ENCODE measurements at regions not wholly inside any gene's neighbourhood (a gene's known extent, or its start where the extent isn't known, plus 50 kb on each side); places are given as distances from the start of the nearest gene placed in this dataset.

DNA sequence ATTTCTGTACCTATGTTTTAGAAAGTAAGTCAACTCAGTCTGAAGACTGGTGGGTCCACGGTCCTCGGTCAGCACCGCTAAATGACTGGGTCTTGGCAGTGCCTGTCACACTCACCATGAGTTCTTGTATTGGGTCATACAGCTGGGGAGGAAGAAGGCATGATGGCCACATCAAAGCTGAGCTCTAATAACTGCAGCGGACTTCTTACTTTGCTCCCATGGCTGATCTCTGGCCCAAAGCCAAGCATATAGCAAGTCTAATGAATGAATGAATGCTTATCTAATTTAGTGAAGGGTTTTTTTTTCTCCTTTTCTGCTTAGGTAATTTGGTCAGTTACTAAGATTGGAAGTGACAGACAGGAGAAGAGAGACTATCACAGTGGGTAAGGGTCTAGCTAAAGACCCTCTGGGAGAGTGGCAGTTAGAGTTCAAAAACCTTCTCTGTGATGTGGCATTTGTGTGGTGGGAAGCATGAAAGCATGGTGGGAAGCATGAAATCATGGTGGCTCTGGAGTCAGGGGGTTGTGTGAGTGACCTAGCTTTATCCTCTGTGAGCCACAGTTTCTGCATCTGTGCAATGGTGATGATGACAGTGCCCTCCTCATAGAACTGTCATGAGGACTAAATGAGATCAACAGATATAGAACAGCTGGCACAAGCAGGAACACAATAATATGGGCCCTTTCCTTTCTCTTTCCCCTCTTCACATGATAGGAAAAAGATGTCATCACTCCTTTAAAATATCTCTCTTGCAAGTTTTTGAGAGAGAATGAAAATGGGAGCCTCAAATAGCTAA lies 78.9 kb upstream of the JAK1 start:
- Mint-ChIP-seq H3K4me3 (no peak overlapping the region), H3K27ac (no peak overlapping the region), H3K4me1 (peaks cover 41% of the 10 kb centered on the region), H3K27me3 (no peaks in the 10 kb centered on the region), H3K9me3 (no peaks in the 10 kb centered on the region), H3K36me3 (ENCODE audit: low read depth) (peaks cover 1% of the 10 kb centered on the region)
- no peak for DNase-seq
- ChIA-PET CTCF (interaction anchor here (0.6 kb wide), 1 partner anchor 527 kb away, joined by 7 read pairs; no protein-coding TSS in a partner anchor), POLR2A (interaction anchor here (0.6 kb wide), 1 partner anchor 76 kb away, joined by 3 read pairs; no protein-coding TSS in a partner anchor)

DNA sequence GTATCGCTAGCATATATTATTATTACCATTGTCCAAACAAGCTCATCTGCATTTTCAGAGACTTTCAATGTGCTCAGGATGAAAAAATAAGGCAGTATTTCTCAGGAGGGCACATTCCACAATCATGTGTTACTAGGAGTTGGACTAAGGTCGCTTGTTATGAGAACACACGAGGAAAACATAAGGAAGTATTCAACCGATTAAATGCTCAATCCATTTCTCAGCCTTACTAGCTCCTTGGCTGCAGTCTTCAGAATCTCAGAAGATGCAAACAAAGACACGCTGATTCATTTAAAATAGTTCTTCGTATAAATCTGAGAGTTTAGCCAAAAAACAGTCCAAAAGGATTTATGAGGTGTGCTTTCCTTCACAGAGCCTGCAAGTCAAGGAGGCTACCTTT lies 82.0 kb upstream of the JAK1 start:
- Mint-ChIP-seq H3K4me3 (no peak overlapping the region), H3K9me3 (no peaks in the 10 kb centered on the region), H3K4me1 (peaks cover 41% of the 10 kb centered on the region), H3K27me3 (no peaks in the 10 kb centered on the region), H3K36me3 (ENCODE audit: low read depth) (peaks cover 1% of the 10 kb centered on the region), H3K27ac (no peak overlapping the region)
- CTCF ChIA-PET = no interaction called here
- DNase-seq = no peak
- POLR2A ChIA-PET = no interaction called here

DNA sequence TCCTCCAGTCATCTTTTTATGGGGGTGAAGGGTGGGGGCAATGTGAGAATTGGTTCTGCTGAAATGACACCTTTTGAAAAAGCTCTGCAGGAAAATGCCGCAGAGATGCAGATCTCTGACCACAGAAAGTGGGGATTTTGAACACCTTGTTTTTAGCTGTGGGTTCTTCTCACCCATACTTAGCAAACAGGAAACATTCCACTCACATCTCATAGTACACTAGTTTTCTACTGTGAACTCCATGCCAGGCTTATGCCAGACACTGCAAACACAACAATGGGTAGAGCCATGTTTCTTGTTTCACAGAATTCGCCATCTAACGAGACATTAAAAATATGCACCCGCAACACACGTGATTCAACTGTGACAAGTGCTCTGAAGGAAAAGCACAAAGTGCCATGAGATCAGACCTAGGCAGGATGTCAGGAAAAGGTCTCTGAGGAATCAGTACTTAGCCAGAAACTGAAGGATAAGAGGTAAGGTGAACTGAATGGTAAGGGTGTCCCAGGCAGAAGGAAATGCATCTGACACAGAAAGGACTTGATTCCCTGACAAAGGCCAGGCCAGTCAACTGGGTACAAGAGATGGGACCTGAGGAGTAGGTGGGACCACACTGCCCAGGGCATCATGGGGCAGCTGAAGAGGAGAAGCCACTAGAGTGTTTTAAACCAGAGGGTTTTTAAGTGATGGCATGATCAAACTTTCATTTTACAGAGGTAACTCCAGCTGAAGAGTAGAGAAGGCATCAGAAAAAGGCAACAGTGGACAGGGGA lies 83.8 kb upstream of the JAK1 start:
- peak; percentile 10 for DNase-seq
- POLR2A ChIA-PET = no interaction called here
- no peaks in the 10 kb centered on the region for H3K27me3 Mint-ChIP-seq
- H3K36me3 Mint-ChIP-seq (ENCODE audit: low read depth) = peaks cover 1% of the 10 kb centered on the region
- no peaks in the 10 kb centered on the region for H3K9me3 Mint-ChIP-seq
- H3K27ac Mint-ChIP-seq = peak overlapping the region; percentile 72
- CTCF ChIA-PET = interaction anchor here (0.6 to 0.9 kb wide), 3 partner anchors 20 to 51 kb away, joined by 3 to 4 read pairs (median 3); no protein-coding TSS in a partner anchor
- peaks cover 36% of the 10 kb centered on the region for H3K4me1 Mint-ChIP-seq
- peak overlapping the region; percentile 28 for H3K4me3 Mint-ChIP-seq

- H3K4me1 Mint-ChIP-seq = peaks cover 36% of the 10 kb centered on the region
- no peak overlapping the region for H3K4me3 Mint-ChIP-seq
- H3K36me3 Mint-ChIP-seq (ENCODE audit: low read depth) = peaks cover 3% of the 10 kb centered on the region
These were observed 84.4 kb upstream of the JAK1 start for GRCh38 chr1:65050735-65051134.

DNA sequence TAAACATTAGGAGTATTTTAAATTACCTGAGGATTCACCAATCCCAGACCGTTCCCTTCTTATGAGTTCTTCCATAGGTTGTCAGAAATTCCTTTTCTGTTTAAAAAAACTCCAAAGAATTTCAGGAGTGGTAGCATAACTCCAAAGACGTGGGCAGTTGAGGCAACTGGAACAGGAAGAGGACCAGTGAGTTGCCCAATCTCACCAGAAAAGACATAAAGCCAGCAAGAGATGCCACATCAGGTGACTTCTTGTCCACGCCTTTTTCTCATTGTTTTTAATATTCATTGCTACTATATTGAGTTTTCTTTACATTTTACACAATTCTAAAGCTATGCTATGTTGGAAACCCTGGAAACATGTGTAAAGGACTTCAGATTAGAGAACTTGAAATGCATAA lies 88.1 kb upstream of the JAK1 start:
- H3K36me3 Mint-ChIP-seq (ENCODE audit: low read depth) = peaks cover 6% of the 10 kb centered on the region
- no peak overlapping the region for H3K27ac Mint-ChIP-seq
- ChIA-PET POLR2A (no interaction called here), CTCF (interaction anchor here (1.0 kb wide), 1 partner anchor 17 kb away, joined by 3 read pairs; no protein-coding TSS in a partner anchor)
- H3K9me3 Mint-ChIP-seq = no peaks in the 10 kb centered on the region
- no peaks in the 10 kb centered on the region for H3K27me3 Mint-ChIP-seq
- H3K4me1 Mint-ChIP-seq = peaks cover 22% of the 10 kb centered on the region
- no peak for DNase-seq
- H3K4me3 Mint-ChIP-seq = no peak overlapping the region

More at GRCh38 chr1:65050735-65051134, 84.4 kb upstream of the JAK1 start:
- DNase-seq = no peak
- no peaks in the 10 kb centered on the region for H3K9me3 Mint-ChIP-seq
- ChIA-PET POLR2A (no interaction called here), CTCF (interaction anchor here (0.6 to 1.1 kb wide), 2 partner anchors 42 to 51 kb away, joined by 3 to 4 read pairs; no protein-coding TSS in a partner anchor)
- no peak overlapping the region for H3K27ac Mint-ChIP-seq
- H3K27me3 Mint-ChIP-seq = no peaks in the 10 kb centered on the region

DNA sequence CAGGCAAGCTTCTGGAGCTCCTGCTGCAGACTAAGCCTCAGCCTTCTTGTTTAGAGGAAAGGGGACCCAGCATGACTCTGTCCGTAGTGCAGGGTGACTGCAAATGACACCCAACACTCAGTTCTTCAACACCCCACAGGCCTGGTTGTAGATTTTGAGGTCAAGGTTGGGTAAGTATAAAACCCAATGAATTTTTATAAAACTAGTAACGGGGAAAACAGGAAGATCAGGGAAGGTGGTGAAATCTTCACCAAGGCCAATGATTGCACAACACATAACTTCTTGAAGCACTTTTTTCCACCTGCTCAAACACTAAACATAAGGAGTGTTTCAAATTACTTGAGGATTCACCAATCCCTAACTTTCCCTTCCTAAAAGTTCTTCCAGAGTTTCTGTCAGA lies 89.4 kb upstream of the JAK1 start:
- H3K36me3 Mint-ChIP-seq (ENCODE audit: low read depth) = peaks cover 4% of the 10 kb centered on the region
- CTCF ChIA-PET = no interaction called here
- H3K4me3 Mint-ChIP-seq = no peak overlapping the region
- no peaks in the 10 kb centered on the region for H3K27me3 Mint-ChIP-seq
- POLR2A ChIA-PET = no interaction called here
- H3K27ac Mint-ChIP-seq = no peak overlapping the region
- no peak for DNase-seq
- H3K9me3 Mint-ChIP-seq = no peaks in the 10 kb centered on the region
- H3K4me1 Mint-ChIP-seq = peaks cover 13% of the 10 kb centered on the region

DNA sequence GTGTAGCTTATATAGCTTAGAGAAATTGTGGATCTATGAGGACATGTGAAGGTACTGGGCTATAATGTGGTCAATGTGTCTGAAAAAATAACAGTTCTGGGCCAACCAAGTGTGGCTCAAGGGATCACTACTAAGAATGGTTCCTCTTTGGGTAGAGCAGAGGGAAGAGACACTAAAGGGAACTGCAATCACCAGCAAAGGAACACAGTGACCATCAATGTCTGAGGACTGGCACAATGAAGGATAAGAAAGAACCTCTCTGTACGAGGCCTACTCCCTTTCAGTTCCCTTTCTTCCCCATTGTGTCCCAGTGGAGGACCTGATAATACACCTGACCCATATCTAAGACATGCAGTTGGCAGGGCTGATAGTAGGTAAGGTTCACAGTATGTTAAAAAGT lies 89.9 kb upstream of the JAK1 start:
- CTCF ChIA-PET = no interaction called here

DNA sequence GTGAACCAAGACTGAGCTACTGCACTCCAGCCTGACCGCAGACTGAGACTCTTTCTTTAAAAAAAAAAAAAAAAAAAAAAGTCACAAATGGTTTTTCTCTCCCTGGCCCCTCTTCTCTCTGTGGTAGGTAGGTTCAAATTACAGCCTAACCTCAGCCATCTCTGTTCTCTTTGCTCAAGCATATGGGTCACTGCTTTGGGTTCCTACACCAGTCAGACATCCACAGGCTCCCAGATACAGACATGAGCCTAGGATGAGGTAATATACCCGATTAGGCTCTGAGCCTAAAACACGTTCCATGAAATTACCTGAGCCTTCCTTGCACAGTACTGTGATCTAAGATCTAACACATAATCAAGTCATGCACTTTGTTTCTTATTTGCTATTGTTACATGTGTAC lies 90.5 kb upstream of the JAK1 start:
- H3K27ac Mint-ChIP-seq = no peak overlapping the region
- H3K36me3 Mint-ChIP-seq (ENCODE audit: low read depth) = peaks cover 4% of the 10 kb centered on the region
- peaks cover 4% of the 10 kb centered on the region for H3K4me1 Mint-ChIP-seq
- H3K9me3 Mint-ChIP-seq = no peaks in the 10 kb centered on the region
- DNase-seq = no peak
- H3K27me3 Mint-ChIP-seq = no peaks in the 10 kb centered on the region
- POLR2A ChIA-PET = interaction anchor here (0.6 kb wide), 1 partner anchor 220 kb away, joined by 4 read pairs; no protein-coding TSS in a partner anchor
- H3K4me3 Mint-ChIP-seq = no peak overlapping the region
- CTCF ChIA-PET = no interaction called here

More for the DNA sequence above, 89.9 kb upstream of the JAK1 start:
- Mint-ChIP-seq H3K27me3 (no peaks in the 10 kb centered on the region), H3K4me1 (peaks cover 8% of the 10 kb centered on the region), H3K4me3 (no peak overlapping the region), H3K9me3 (no peaks in the 10 kb centered on the region), H3K27ac (no peak overlapping the region), H3K36me3 (ENCODE audit: low read depth) (peaks cover 4% of the 10 kb centered on the region)
- no peak for DNase-seq
- POLR2A ChIA-PET = no interaction called here

DNA sequence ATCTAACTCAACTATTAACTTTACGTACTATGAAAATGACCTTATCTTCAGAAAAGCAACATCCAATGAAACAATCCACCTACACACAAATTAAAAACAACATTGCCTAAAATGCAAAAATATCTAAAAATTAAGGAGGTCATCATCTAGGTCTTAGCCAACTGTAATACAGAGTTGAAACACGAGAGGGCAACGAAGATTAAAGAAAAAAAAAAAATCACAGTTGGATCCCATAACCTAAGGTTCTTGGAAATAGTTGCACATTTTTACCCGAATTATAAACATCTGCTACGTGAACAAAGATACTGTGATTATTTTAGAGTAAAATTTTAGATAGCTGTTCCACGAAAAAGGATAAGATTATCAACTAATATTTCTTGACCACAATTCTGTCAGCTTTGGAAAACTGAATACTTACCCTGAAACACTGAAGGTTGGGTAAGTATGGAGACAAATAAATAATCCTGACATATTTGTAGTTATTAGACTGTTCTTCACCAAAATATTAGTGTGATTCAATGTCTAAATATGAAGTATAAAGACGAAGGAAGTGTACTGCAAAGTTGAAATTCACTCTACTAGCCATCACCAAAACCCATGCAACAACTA lies 88.0 kb upstream of the AK4 start:
- Mint-ChIP-seq H3K27ac (no peak overlapping the region), H3K9me3 (no peaks in the 10 kb centered on the region), H3K4me3 (no peak overlapping the region), H3K36me3 (ENCODE audit: low read depth) (peaks cover 4% of the 10 kb centered on the region), H3K27me3 (no peaks in the 10 kb centered on the region), H3K4me1 (peaks cover 17% of the 10 kb centered on the region)
- DNase-seq = no peak
- CTCF ChIA-PET = interaction anchor here (0.6 to 0.7 kb wide), 3 partner anchors 140 to 400 kb away, joined by 3 to 4 read pairs (median 3); no protein-coding TSS in a partner anchor
- POLR2A ChIA-PET = no interaction called here

DNA sequence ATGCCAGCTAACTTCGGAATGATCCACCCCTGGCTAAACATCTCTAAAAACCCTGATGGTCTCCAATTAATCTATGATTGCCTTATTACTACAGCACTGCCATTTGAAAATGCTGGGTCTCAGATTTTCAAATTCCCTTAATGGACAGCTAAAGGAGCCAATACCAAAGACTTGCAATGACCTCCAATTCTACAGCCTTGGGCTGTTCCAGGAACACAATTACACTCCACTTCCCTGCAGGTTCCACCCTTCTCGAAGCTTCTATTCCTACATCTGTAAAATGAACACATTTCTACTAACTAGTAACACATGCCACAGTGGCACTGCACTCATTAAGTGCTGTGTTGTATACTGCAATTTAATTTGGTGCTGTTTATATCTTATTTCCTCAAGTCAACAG lies 85.7 kb upstream of the AK4 start:
- Mint-ChIP-seq H3K4me3 (no peak overlapping the region), H3K27ac (no peak overlapping the region), H3K4me1 (peaks cover 30% of the 10 kb centered on the region), H3K9me3 (no peaks in the 10 kb centered on the region), H3K36me3 (ENCODE audit: low read depth) (no peaks in the 10 kb centered on the region), H3K27me3 (no peaks in the 10 kb centered on the region)
- POLR2A ChIA-PET = no interaction called here
- DNase-seq = no peak
- CTCF ChIA-PET = interaction anchor here (0.6 to 1.6 kb wide), 4 partner anchors 13 to 625 kb away, joined by 3 to 7 read pairs (median 4); no protein-coding TSS in a partner anchor

DNA sequence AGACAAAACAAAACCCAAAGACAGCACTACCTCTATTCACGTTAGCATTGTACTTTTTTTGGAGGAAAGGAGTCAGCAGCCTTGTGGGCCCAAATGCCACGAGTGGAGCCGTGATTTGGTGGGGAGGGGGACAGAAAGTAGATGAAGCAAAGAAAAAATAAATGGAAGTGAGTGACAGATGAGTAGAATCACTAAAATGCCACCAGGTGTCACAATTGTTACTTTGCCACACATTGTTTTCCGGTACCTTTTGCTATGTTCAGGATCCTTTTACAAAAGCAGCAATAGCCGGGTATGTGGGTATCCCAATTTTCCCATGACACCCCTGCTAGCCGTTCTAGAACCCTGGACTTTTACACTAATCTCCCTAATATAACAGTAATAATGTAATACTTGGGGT lies 85.0 kb upstream of the AK4 start:
- peaks cover 30% of the 10 kb centered on the region for H3K4me1 Mint-ChIP-seq
- POLR2A ChIA-PET = no interaction called here
- CTCF ChIA-PET = interaction anchor here (0.6 to 1.6 kb wide), 3 partner anchors 12 to 153 kb away, joined by 3 to 7 read pairs (median 3); no protein-coding TSS in a partner anchor
- no peak for DNase-seq
- no peaks in the 10 kb centered on the region for H3K27me3 Mint-ChIP-seq
- H3K36me3 Mint-ChIP-seq (ENCODE audit: low read depth) = no peaks in the 10 kb centered on the region
- H3K4me3 Mint-ChIP-seq = no peak overlapping the region
- H3K27ac Mint-ChIP-seq = no peak overlapping the region
- no peaks in the 10 kb centered on the region for H3K9me3 Mint-ChIP-seq

- peak overlapping the region; percentile 86 for H3K4me3 Mint-ChIP-seq
- H3K9me3 Mint-ChIP-seq = no peaks in the 10 kb centered on the region
- peaks cover 42% of the 10 kb centered on the region for H3K4me1 Mint-ChIP-seq
- no peaks in the 10 kb centered on the region for H3K36me3 Mint-ChIP-seq (ENCODE audit: low read depth)
- no peak for DNase-seq
- ChIA-PET CTCF (interaction anchor here (1.1 to 2.7 kb wide), 2 partner anchors 10 to 623 kb away, joined by 3 to 11 read pairs; no protein-coding TSS in a partner anchor), POLR2A (no interaction called here)
- H3K27ac Mint-ChIP-seq = peak overlapping the region; percentile 5
- H3K27me3 Mint-ChIP-seq = no peaks in the 10 kb centered on the region
These were observed 83.0 kb upstream of the AK4 start for GRCh38 chr1:65064981-65065380.

All from activated CD4-positive, alpha-beta T cell treated with anti-CD3 and anti-CD28 coated beads, Interleukin-2, amount 10 ng/mL, durations not matched to agents 7 days and 5 days (primary cell).